ENCODE measurements at regions not wholly inside any gene's neighbourhood (a gene's known extent, or its start where the extent isn't known, plus 50 kb on each side); places are given as distances from the start of the nearest gene placed in this dataset.

- no peak for DNase-seq
- H3K4me1 ChIP-seq, result no peaks in the 10 kb centered on the region
- no peak overlapping the region for H3K27ac ChIP-seq
- intact Hi-C loops (cut with DNase I), result no loop called here
- TF ChIP-seq POLR2A (IDR thresholded peaks at IDR 0.05), result no peak
- TF ChIP-seq, protein P1, sequence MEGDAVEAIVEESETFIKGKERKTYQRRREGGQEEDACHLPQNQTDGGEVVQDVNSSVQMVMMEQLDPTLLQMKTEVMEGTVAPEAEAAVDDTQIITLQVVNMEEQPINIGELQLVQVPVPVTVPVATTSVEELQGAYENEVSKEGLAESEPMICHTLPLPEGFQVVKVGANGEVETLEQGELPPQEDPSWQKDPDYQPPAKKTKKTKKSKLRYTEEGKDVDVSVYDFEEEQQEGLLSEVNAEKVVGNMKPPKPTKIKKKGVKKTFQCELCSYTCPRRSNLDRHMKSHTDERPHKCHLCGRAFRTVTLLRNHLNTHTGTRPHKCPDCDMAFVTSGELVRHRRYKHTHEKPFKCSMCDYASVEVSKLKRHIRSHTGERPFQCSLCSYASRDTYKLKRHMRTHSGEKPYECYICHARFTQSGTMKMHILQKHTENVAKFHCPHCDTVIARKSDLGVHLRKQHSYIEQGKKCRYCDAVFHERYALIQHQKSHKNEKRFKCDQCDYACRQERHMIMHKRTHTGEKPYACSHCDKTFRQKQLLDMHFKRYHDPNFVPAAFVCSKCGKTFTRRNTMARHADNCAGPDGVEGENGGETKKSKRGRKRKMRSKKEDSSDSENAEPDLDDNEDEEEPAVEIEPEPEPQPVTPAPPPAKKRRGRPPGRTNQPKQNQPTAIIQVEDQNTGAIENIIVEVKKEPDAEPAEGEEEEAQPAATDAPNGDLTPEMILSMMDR (IDR thresholded peaks at IDR 0.05), result no peak
- no peak overlapping the region for H3K4me3 ChIP-seq (replicated peaks in 1 of 3)
- WGBS, 2 donors, result 96 to 98% methylated on average over 2 of the region's 2 CpGs
- no peaks in the 10 kb centered on the region for H3K36me3 ChIP-seq
- no peaks in the 10 kb centered on the region for H3K27me3 ChIP-seq
- no peaks in the 10 kb centered on the region for H3K9me3 ChIP-seq
These were observed 131.6 kb upstream of the PKDCC start for GRCh38 chr2:41916177-41916576.

DNA sequence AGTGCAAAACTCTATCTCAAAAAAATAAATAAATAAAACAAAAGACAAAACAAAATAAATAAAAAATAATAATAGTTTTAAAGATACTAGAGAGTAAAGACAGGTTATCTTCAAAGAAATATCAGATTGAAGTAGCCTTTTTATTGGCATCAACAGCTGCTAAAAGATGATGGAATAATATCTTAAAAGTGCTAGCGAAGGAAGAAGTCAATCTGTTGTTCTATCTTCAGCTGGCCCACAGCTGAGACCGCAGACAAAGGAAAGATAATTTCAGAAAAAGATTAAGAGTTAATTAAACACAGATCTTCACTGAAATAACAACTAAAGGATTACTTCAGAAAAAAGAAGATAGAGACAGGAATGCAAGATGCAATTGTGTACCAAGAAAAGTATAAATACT lies 130.2 kb upstream of the PKDCC start:
- intact Hi-C loops (cut with DNase I), result no loop called here
- no peak overlapping the region for H3K27ac ChIP-seq
- H3K4me3 ChIP-seq (replicated peaks in 1 of 3), result no peak overlapping the region
- 86 to 87% methylated on average over 2 of the region's 2 CpGs for WGBS, 2 donors
- DNase-seq, result no peak
- no peaks in the 10 kb centered on the region for H3K9me3 ChIP-seq
- no peaks in the 10 kb centered on the region for H3K36me3 ChIP-seq
- no peaks in the 10 kb centered on the region for H3K27me3 ChIP-seq
- no peaks in the 10 kb centered on the region for H3K4me1 ChIP-seq
- TF ChIP-seq, protein P1 (IDR thresholded peaks at IDR 0.05), result no peak
- no peak for TF ChIP-seq POLR2A (IDR thresholded peaks at IDR 0.05)

- no peak for DNase-seq
- no peaks in the 10 kb centered on the region for H3K9me3 ChIP-seq
- no peaks in the 10 kb centered on the region for H3K4me1 ChIP-seq
- H3K27ac ChIP-seq, result no peak overlapping the region
- no peak for TF ChIP-seq POLR2A (IDR thresholded peaks at IDR 0.05)
- TF ChIP-seq, protein P1 (IDR thresholded peaks at IDR 0.05), result no peak
- no peaks in the 10 kb centered on the region for H3K27me3 ChIP-seq
- H3K4me3 ChIP-seq (replicated peaks in 1 of 3), result no peak overlapping the region
- H3K36me3 ChIP-seq, result no peaks in the 10 kb centered on the region
- WGBS, 2 donors, result 95% methylated on average over 3 of the region's 3 CpGs
- intact Hi-C loops (cut with DNase I), result no loop called here
These were observed 128.7 kb upstream of the PKDCC start for GRCh38 chr2:41919135-41919534.

GRCh38 chr2:41920181-41920580 lies 127.6 kb upstream of the PKDCC start:
- TF ChIP-seq, protein P1 (IDR thresholded peaks at IDR 0.05), result no peak
- no peak for TF ChIP-seq POLR2A (IDR thresholded peaks at IDR 0.05)
- intact Hi-C loops (cut with DNase I), result no loop called here
- H3K27me3 ChIP-seq, result no peaks in the 10 kb centered on the region
- H3K4me1 ChIP-seq, result no peaks in the 10 kb centered on the region
- no peaks in the 10 kb centered on the region for H3K36me3 ChIP-seq
- no peaks in the 10 kb centered on the region for H3K9me3 ChIP-seq
- no peak overlapping the region for H3K4me3 ChIP-seq (replicated peaks in 1 of 3)
- H3K27ac ChIP-seq, result no peak overlapping the region
- DNase-seq, result no peak
- WGBS, 2 donors, result 87 to 95% methylated on average over 3 of the region's 3 CpGs

DNA sequence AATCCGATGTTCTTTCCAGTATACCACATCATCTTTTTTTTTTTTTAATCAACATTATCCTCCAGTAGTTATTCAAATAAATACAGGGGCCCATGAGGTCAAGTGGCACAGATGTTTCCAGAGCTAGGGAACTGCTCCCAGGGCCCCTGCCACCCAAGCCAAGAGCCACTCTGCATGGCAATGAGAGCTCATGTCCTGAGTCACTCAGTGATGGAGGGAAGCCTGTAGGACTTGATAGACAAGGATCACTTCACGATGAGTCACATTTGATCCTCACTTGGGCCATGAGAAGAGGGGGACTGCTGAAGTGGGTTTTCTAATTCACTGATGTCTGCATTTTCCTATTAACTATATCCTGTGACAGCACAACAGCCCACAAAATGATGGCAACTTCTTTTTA lies 127.0 kb upstream of the PKDCC start:
- intact Hi-C loops (cut with DNase I), result no loop called here
- Histone ChIP-seq H3K9me3 (no peaks in the 10 kb centered on the region), H3K4me3 (replicated peaks in 1 of 3) (no peak overlapping the region), H3K27ac (no peak overlapping the region), H3K27me3 (no peaks in the 10 kb centered on the region), H3K36me3 (no peaks in the 10 kb centered on the region), H3K4me1 (no peaks in the 10 kb centered on the region)
- WGBS, 2 donors, result 86 to 92% methylated on average over 2 of the region's 2 CpGs
- no peak for TF ChIP-seq POLR2A (IDR thresholded peaks at IDR 0.05)
- TF ChIP-seq, protein P1 (IDR thresholded peaks at IDR 0.05), result no peak
- DNase-seq, result no peak

All from thyroid gland (tissue), 4 donors.